GM12872 (cell line): ENCODE measurements at regions not wholly inside any gene's neighbourhood (a gene's known extent, or its start where the extent isn't known, plus 50 kb on each side); places are given as distances from the start of the nearest gene placed in this dataset.

ENCODE experiments used
- TF ChIP-seq, protein P1 (sequence below): IDR thresholded peaks from 3 replicates; pipeline ENCODE4 v1.5.1; 2011; ENCODE audit warnings: low read depth, mild to moderate bottlenecking, low read length, moderate library complexity; ENCODE audit not compliant: insufficient read depth

GRCh38 chrX:138345801-138346200, 365.7 kb downstream of the FGF13 start:
- TF ChIP-seq, protein P1, sequence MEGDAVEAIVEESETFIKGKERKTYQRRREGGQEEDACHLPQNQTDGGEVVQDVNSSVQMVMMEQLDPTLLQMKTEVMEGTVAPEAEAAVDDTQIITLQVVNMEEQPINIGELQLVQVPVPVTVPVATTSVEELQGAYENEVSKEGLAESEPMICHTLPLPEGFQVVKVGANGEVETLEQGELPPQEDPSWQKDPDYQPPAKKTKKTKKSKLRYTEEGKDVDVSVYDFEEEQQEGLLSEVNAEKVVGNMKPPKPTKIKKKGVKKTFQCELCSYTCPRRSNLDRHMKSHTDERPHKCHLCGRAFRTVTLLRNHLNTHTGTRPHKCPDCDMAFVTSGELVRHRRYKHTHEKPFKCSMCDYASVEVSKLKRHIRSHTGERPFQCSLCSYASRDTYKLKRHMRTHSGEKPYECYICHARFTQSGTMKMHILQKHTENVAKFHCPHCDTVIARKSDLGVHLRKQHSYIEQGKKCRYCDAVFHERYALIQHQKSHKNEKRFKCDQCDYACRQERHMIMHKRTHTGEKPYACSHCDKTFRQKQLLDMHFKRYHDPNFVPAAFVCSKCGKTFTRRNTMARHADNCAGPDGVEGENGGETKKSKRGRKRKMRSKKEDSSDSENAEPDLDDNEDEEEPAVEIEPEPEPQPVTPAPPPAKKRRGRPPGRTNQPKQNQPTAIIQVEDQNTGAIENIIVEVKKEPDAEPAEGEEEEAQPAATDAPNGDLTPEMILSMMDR = no peak

DNA sequence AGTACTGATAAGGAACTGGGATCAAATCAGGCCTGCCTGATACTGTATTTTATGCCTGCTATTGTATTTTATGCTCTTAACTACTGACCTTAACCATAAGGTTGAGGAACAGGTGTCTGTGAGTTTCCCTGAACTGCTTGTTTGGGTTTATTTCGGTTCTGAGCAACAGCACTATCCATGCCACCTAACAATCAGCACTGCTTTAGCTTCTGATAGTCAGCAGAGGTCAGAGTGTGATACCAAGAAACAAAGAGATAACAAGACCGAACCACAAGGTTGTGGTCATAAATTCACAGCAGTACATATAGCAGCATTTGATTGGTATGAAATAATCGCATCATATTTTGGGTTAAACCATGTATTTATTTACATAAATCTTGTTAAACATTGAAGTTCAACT, 362.2 kb downstream of the FGF13 start:
- TF ChIP-seq, protein P1 = no peak

DNA sequence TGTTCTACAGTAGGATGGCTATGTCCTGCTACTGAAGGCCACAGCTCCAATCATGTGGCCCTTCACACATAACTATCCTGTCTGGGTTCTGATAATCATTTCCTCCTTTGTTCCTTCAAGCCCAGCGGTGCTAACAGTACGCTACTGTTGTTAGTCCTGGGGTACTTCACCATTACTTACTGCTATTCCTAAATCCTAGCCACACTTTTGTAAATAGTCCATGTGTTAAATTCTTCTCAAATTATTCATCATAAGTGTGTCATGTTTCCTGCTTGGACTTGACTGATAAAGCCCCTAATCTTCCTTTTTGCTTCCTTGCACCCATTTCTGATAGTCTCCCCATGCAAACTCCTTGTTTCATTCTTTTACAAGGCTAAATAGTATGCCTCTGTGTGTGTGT, 332.6 kb downstream of the FGF13 start:
- TF ChIP-seq, protein P1 = no peak

DNA sequence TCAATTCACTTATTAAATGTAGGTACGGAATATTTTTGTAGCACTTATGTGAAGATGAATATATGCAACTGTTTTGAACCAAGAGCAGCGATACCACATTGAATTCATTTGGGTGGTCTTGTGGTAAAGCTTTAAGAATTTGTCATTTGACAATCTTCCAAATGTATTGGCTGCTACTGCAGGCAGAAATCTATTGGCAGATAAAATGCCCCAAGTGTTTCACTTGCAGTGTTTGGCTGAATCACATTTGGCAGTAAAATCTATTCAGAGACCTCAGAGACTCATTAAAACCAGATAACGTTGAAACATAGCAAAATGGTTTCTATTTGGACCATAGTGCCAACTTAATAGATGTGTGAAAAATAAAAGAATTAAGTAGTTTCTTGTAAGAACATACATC, 303.4 kb downstream of the FGF13 start:
- TF ChIP-seq, protein P1 = no peak

GRCh38 chrX:138411048-138411447, 300.5 kb downstream of the FGF13 start:
- TF ChIP-seq, protein P1 = no peak
